ENCODE measurements at regions not wholly inside any gene's neighbourhood (a gene's known extent, or its start where the extent isn't known, plus 50 kb on each side); places are given as distances from the start of the nearest gene placed in this dataset.

- no peak for DNase-seq (ENCODE audit: low read depth in 2 of 2, low spot score in 1 of 2)
Observed at GRCh38 chr10:131444286-131444685, 132.8 kb upstream of the TCERG1L start.

GRCh38 chr10:131444862-131445461 is 133.4 kb upstream of the TCERG1L start:
- no peak for DNase-seq (ENCODE audit: low read depth in 2 of 2, low spot score in 1 of 2)

GRCh38 chr10:131445623-131446022 is 134.1 kb upstream of the TCERG1L start:
- DNase-seq (ENCODE audit: low read depth in 2 of 2, low spot score in 1 of 2) = no peak

- no peak for DNase-seq (ENCODE audit: low read depth in 2 of 2, low spot score in 1 of 2)
Observed at GRCh38 chr10:131446171-131446570, 134.7 kb upstream of the TCERG1L start.

GRCh38 chr10:131448171-131448570 is 136.7 kb upstream of the TCERG1L start:
- no peak for DNase-seq (ENCODE audit: low read depth in 2 of 2, low spot score in 1 of 2)

- DNase-seq (ENCODE audit: low read depth in 2 of 2, low spot score in 1 of 2) = no peak
Observed at GRCh38 chr10:131448883-131449282, 137.4 kb upstream of the TCERG1L start.

- DNase-seq (ENCODE audit: low read depth in 2 of 2, low spot score in 1 of 2) = no peak
Observed at GRCh38 chr10:131450216-131450765, 138.8 kb upstream of the TCERG1L start.

- no peak for DNase-seq (ENCODE audit: low read depth in 2 of 2, low spot score in 1 of 2)
Observed at GRCh38 chr10:131451407-131452015, 140.0 kb upstream of the TCERG1L start.

DNA sequence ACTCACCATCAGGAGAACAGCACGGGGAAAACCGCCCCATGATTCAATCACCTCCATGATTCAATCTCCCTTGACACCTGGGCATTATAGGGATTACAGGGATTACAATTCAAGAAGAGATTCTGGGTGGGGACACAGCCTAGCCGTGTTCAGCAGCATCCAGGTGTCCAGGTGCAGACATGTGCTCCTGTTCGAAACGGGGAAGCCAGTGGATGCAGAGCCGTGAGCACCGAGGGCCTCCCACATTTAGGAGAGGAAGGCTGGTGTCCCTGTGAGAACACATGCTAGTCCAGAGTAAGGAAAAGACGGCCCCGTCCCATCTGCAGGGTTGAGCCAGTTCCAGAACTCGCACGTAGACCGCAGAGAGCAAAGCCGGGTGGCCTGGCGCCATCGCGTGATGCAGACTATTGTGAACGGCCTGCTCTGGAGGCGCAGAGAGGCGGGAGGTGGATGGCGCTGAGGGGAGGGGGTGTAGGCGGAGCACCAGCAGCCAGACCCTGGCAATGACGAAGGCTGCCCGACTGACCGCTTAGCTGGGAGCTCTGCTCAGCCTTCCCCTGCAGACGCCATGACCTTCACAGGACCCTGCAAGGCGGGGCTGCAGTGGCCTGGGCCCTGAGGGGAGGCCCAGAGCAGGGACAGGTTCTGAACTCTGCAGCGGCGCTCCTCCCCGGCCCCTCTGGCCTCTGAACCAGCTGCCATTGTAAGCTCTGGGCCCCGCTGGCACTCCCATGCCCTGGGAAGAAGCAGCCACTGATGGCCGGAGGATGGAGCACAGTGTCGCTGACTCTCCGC is 141.6 kb upstream of the TCERG1L start:
- no peak for DNase-seq (ENCODE audit: low read depth in 2 of 2, low spot score in 1 of 2)

GRCh38 chr10:131453721-131454634 is 142.5 kb upstream of the TCERG1L start:
- peak in 1 of 2 donors; percentile 33 for DNase-seq (ENCODE audit: low read depth in 2 of 2, low spot score in 1 of 2)

DNA sequence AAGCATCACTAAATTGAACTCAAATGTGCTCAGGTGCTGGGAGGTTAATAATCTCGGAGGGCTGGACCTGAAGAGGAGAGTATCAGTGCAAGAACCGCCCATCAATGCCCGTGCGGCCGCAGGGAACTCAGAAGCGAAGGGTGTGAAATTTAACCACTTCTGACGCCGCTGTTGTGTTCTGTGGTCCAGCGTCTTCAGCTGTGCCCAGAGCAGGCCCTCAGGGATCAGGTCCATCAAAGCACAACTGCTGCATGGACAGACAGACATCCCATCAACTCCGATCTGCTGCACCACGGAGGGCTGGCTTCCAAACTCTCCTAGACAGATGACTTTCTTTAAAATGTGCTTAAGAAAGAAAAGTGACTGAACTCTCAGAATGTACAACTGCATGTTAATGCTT is 144.9 kb upstream of the TCERG1L start:
- no peak for DNase-seq (ENCODE audit: low read depth in 2 of 2, low spot score in 1 of 2)

- no peak for DNase-seq (ENCODE audit: low read depth in 2 of 2, low spot score in 1 of 2)
Observed at GRCh38 chr10:131461093-131461492, 149.6 kb upstream of the TCERG1L start.

GRCh38 chr10:131464789-131465188 is 153.3 kb upstream of the TCERG1L start:
- DNase-seq (ENCODE audit: low read depth in 2 of 2, low spot score in 1 of 2) = no peak

DNA sequence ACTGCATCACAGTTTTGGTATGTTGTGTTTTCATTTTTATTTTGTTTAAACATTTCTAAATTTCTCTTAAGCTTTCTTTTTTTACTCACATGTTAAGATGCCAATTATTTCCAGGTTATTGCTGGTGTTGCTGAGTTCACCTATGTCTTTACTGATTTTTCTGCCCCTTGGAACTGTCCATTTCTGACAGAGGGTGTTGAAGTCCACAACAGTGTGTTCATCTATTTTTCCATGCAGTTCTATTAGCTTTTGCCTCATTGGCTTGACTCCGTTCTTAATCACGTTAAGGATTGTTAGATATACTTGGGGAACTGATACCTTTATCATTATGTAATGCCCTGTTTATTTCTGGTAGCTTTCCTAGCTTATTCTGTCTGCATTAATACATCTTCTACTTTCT is 158.0 kb upstream of the TCERG1L start:
- DNase-seq (ENCODE audit: low read depth in 2 of 2, low spot score in 1 of 2) = no peak

DNA sequence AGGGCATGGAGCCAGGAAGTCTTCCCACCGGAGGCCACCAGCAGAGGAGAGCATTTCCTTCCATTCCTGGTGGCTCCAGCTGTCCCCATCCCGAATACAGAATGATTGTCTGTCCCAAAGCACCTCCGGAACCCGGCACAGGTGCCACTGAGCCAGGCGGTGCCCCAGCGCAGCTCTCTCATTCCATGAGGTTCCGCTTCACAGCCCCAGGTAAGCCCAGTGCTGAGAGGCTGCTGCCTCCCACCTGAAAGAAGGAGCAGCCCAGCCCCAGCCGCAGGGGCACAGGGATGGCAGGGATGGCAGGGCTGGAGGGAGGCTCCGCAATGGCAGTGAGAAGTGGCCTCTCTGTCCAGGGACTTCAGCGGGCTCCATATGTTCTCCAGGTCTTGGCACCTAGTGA is 162.1 kb upstream of the TCERG1L start:
- DNase-seq (ENCODE audit: low read depth in 2 of 2, low spot score in 1 of 2) = no peak

DNA sequence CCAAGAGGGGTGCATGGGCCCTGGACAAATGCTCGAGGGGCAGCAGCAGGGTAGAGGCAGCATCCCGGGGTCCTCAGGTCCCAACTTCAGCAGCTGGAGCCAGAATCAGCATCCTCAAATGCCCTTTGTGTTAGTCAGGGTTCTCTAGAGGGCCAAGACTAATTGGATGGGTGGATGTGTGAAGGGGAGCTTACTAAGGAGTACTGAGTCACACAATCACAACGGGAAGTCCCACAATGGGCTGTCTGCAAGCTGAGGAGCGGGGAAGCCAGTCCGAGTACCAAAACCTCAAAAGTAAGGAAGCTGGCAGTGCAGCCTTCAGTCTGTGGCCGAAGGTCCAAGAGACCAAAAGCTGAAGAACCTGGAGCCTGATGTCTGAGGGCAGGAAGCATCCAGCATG is 162.9 kb upstream of the TCERG1L start:
- no peak for DNase-seq (ENCODE audit: low read depth in 2 of 2, low spot score in 1 of 2)

DNA sequence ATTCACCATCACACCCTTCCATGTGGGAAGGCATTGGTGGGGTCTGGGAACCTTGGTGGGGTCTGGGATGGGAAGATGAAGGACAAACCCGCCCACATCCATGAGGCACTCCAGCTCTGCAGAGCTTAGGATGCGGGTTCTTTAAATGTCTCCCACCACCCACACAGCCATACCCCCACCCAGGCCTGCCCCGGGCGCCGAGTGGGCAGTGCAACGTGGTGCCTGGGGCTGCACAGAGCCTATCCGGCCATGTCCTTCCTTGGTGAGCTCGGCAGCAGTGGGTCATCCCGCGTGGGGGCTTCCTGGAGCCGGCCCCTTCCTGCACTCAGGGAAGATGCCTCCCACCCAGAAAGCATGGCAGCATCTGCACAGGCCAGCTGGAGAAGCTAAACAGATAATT is 163.5 kb upstream of the TCERG1L start:
- DNase-seq (ENCODE audit: low read depth in 2 of 2, low spot score in 1 of 2) = no peak

- DNase-seq (ENCODE audit: low read depth in 2 of 2, low spot score in 1 of 2) = no peak
Observed at GRCh38 chr10:131475803-131476202, 164.3 kb upstream of the TCERG1L start.

GRCh38 chr10:131477457-131478121 is 166.1 kb upstream of the TCERG1L start:
- no peak for DNase-seq (ENCODE audit: low read depth in 2 of 2, low spot score in 1 of 2)

GRCh38 chr10:131478377-131478989 is 167.0 kb upstream of the TCERG1L start:
- DNase-seq (ENCODE audit: low read depth in 2 of 2, low spot score in 1 of 2) = no peak
